GM18520 (cell line): ENCODE measurements at regions not wholly inside any gene's neighbourhood (a gene's known extent, or its start where the extent isn't known, plus 50 kb on each side); places are given as distances from the start of the nearest gene placed in this dataset.
"Not testable (repeated sequence)": the region's sequence is repeated elsewhere in the genome, so short reads cannot be mapped to it uniquely, and the experiment has no call there.

Experiments used
- ATAC-seq: cut with Tn5 transposase; IDR thresholded peaks from one replicate; pipeline ENCODE4 v1.9.1; 2021; ENCODE audit not compliant: unreplicated experiment

- no peak for ATAC-seq
Observed at GRCh38 chr4:128758314-128758922, 51.1 kb upstream of the JADE1 start.

GRCh38 chr4:128757712-128758111 is 51.8 kb upstream of the JADE1 start:
- no peak for ATAC-seq

GRCh38 chr4:128751354-128751753 is 58.1 kb upstream of the JADE1 start:
- ATAC-seq = no peak

DNA sequence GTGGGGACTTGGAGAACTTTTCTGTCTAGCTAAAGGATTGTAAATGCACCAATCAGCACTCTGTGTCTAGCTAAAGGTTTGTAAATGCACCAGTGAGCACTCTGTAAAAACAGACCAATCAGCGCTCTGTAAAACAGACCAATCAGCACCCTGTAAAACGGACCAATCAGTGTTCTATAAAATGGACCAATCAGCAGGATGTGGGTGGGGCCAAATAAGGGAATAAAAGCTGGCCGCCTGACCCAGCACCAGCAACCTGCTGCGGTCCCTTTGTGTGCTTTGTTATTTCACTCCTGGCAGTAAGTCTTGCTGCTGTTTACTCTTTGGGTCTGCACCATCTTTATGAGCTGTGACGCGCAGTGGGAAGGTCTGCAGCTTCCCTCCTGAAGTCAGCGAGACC is 67.8 kb upstream of the JADE1 start:
- ATAC-seq = not testable (repeated sequence)

- no peak for ATAC-seq
Observed at GRCh38 chr4:128737098-128737513, 72.4 kb upstream of the JADE1 start.

DNA sequence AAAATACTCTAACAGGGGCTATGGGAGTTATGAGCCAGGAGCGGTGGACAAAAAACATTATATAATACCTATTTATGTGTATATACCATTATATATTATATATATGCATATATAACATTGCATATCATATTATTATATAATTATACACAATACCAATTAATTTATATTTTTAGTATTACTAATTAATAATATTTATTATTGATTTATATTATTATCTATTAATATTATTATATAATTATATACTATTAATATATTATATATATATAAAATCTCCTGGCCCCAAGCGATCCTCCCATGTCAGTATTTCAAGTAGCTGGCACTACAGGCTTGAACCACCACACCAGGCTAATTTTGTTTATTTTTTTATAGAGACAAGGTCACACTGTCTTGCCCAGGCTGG is 73.8 kb upstream of the JADE1 start:
- no peak for ATAC-seq

DNA sequence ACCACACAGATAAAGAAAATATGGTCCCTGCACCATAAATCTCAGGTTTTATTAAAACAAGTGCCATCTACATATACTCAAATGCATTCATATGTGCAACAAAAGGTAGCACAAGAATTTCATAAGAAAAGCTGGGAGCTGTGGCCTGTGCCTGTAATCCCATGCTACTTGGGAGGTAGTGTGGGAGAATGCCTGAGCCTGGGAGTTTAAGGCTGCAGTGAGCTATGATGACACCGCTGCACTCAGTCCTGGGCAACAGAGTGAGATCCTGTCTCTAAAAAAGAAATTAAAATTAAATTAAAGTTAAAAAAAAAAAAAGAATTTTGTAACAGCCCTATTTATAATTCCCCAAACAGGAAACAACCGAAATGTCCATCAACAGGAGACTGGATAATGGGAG is 81.3 kb upstream of the JADE1 start:
- ATAC-seq = no peak

DNA sequence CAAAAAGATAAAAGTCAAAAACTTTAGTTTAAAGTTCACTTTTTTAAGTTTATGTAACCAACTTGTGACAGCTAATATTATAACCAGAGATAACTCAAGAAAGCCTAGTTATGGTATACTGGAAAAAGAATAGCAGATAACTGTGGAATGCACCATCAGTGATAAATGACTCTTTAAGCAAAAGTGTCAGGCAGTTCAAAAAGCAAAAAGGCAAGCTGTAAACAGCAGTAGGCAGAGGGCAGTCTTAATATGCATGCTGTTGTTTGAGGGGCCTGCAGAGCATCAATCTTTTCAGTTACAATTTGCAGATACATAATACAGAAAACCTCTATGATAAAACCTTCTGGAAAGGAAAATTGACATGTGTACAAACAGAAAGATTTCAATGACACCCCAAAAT is 81.8 kb upstream of the JADE1 start:
- no peak for ATAC-seq

DNA sequence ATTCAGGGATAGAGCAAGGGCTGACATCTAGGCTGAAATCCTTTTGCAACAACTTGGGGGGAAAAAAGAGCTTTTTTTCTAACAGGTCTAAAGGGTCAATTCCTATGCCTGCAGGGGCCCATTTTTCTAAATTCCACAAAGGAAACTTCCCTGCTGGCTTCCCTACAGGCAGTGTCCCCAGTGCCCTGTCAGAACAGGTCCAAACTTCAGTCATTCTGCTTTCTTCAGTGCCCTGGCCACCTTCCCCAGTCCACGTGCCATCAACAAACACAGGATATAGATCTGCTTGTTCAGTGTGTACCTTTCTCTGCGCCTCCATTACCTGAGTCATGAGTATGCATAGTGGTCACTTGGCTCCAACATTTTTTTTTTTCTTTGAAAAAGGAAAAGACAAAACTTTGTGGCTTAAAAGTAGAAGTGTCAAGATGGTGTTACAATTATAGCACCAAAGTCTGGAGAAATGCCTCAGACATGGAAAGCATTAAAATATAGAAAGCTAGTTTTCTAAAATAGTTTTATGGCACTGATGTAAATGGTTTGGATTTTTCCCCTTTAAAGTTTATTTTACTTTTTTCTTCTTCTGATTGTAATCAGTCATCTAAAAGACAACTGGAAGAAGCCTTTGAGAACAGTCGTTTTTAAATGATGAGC is 84.0 kb upstream of the JADE1 start:
- ATAC-seq = no peak

DNA sequence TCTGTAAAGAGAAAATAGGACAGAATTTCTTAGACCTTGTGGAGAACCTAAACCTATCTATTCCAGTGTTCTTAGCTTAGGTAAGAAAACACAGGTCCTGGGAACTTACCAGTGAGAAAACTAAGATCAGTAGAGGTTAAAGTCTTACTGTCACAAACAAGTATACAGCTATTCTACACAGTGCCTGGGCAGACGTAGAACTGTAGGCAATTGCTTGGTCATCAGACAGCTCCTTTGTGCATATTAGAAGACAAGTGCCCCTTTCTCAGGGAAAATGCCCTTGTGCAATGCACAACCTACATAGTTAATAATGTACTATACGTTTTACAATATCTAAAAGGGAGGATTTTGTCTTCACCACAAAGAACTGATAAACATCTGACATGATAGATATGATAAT is 86.6 kb upstream of the JADE1 start:
- no peak for ATAC-seq

DNA sequence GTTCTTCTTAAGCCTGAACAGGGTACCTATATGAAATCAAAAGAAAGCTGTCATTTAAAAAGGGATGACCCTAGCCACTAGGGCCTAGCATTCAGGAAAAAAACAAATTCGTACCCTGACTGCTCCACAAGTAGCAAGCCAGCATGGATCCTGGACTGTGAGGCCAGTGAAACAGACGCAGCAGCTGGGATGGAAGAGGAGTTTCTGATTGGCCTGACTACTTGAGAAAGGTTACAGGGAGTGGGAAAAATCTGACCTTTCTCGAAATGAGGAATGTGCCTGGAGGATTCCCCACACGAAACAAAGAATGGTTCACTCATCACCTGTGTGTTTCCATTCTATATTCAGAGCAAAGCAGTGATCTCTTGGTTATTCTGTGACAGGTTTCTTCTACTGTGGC is 87.6 kb upstream of the JADE1 start:
- ATAC-seq = no peak

- ATAC-seq = no peak
Observed at GRCh38 chr4:128720270-128720669, 89.2 kb upstream of the JADE1 start.

GRCh38 chr4:128718768-128719167 is 90.7 kb upstream of the JADE1 start:
- ATAC-seq = no peak

DNA sequence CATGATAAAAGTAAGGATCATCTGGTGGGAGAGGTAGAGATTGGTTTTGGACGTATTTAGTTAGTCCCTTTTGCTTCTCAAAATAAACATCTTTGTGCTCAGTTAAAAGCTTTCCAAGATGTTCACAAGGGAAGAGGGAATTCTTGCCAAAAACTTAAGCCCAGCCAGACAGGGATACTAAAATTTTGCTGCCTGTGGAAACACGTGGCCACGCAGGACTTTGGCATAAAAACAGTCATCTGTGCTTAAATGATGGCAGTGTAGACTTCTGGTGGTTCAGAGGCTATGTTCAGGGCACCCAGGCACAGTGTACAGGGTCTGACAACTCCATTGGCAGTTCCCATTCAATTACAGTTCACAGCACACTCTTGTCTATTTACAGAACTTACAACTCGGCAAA is 93.2 kb upstream of the JADE1 start:
- ATAC-seq = no peak

GRCh38 chr4:128715616-128716015 is 93.9 kb upstream of the JADE1 start:
- ATAC-seq = no peak

DNA sequence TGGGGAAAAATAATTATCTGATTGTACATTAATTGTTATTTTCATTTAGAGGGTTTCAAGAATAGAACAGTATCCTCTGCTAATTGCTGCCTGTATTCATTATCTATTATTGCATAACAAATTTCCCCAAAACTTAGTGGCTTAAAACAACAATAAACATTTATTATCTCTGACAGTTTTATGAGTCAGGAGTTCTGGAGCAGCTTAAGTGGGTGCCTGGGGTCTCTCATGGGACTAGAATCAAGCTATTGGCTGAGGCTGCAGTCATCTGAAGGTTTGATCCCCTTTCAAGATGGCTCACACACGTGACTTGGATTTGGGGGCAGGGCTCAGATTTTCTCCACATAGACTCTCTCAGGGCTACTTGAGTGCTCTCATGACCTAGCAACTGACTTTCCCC is 98.1 kb upstream of the JADE1 start:
- ATAC-seq = no peak

DNA sequence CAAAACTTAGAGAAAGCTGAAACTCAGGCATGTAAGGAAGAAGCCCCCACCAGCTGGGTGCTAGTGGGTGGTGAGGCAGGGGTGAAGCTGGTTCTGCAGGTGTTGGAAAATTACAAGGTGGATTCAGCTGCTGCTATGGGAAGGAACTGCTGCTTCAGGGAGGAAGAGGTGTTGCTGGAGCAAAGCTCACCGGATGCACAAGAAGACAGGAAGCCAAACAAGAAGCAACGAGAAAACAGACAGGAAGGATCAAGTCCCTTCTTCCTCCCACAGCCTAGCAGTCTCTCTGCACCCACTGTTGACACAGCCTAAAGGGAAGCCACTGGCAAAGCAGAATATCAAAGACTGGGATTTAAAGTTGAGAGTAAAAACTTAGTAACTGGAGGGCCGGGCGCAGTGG is 100.2 kb upstream of the JADE1 start:
- ATAC-seq = no peak

GRCh38 chr4:128707864-128708263 is 101.6 kb upstream of the JADE1 start:
- ATAC-seq = no peak

DNA sequence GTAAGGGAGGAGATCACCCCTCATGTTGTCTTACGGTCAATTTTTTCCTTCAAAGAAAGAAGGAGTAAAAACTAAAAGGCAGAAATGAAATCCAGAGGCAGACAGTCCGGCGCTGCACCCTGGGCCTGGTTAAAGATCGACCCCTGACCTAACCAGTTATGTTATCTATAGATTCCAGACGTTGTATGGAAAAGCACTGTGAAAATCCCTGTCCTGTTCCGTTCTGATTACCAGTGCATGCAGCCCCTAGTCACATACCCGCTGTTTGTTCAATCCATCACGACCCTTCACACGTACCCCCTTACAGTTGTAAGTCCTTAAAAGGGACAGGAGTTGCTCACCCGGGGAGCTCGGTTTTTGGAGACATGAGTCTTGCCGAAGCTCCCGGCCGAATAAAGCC is 105.6 kb upstream of the JADE1 start:
- no peak for ATAC-seq

DNA sequence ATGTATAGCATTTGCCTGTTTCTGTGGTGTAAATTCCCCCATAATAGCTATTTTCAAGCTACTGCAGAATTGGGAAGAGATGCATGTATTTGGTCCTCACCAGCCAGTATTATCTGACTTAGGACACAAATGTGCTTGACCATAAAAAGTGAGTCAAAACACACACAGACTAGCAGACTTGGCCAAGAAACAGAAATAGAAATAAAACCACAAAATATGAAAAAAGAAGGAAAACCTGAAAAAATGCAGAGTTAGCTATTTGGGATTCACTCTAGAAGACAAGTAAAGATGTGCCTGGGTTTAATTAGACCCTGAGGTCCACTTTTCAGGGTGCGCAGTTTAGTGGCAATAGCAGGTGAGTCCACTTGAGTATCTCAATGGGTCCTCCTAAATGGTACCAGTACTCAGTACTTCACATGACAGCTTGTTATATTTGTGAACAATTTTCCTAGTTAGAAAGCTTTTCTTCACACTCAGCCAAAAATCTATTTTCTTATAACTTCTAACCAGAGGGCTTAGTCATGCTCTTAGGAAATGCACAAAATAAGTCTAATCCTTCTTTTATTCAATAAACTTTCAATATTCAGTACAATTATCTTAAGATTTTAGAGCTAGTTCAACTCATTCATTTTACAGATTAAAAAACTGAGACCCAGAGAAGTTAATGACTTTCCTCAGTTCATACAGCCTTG is 108.7 kb upstream of the JADE1 start:
- ATAC-seq = no peak

DNA sequence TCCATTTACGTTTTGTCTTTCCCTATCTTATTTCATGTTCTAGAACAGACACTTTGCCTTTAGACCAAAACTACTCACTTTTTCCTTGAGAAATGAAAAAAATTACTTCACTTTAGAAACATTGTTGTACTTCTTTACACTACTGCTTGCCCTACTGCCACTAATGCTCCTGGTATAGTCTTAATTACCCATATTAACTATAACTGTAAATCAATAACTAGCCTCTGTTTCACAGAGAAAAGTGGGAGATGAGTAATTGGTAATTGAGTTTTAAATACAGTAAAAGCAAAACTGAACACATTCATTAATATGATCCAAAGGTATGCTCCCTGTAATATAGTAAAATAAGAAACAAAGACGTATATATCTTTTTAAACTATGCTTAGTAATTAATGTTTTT is 111.1 kb upstream of the JADE1 start:
- no peak for ATAC-seq

DNA sequence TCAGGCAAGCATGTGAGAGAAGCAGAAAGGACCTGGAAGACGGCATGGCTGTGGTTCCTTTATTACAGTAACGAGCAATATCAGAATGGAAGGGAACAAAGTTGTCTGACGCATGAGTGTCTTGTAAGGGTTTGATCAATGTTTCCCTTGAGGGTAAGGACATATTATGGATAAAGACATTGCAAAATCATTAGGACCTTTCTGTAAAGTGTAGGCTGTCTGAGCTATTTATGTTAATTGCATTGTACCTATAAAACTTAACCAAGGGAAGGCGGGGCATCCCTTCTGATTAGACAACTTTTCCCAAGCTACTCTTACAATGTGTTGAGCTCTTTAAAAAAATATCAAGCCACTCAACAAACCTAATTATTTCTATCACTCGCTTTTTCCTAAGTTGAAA is 112.2 kb upstream of the JADE1 start:
- no peak for ATAC-seq

GRCh38 chr4:128690011-128690410 is 119.5 kb upstream of the JADE1 start:
- no peak for ATAC-seq
